Stimulated activated CD8-positive, alpha-beta memory T cell treated with anti-CD3 and anti-CD28 coated beads, Interleukin-15, amount 100 ng/mL, for 4 hours (primary cell): ENCODE measurements at regions not wholly inside any gene's neighbourhood (a gene's known extent, or its start where the extent isn't known, plus 50 kb on each side); places are given as distances from the start of the nearest gene placed in this dataset.
"Not testable (repeated sequence)": the region's sequence is repeated elsewhere in the genome, so short reads cannot be mapped to it uniquely, and the experiment has no call there.

Experiments
- DNase-seq, 2 donors: peaks; one replicate each; pipeline ENCODE4 v3.0.0-alpha.2; 2020; ENCODE audit warnings: low read depth in 2 of 2

DNA sequence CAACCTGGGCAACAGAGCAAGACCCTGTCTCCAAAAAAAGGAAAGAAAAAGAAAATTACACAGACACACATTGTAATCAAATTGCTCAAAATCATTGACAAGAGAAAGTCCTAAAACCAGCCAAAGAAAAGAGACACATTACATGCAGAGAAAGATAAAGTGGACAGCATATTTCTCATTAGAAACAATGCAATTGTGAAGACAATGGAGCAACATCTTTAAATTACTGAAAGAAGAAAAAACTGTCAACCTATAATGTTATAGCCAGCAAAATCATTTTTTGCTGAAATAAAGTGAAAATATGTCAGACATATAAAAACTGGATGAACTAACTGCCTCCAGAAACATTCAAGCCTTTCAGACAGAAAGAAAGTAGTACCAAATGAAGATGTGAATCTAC, 120.6 kb downstream of the TMEM167A start:
- no peak for DNase-seq

DNA sequence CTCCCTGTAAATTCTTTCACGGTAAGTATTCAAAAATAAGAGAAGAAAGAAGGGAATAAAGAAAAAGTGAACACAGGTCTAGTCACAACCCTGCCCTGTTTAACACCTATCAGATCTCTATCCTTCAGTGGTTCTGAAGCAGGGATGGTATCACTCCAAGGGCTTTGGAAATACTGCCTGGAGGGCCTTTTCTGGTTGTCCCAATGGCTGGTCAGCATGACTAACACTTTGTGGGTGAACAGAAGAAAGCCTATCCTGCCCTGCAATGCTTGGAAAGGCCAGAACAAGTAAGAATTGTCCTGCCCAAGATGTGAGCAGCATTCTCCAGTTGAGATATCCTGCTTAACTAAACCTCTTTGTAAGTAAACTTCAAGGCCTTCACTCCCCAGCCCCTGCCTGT, 124.9 kb downstream of the TMEM167A start:
- no peak for DNase-seq

DNA sequence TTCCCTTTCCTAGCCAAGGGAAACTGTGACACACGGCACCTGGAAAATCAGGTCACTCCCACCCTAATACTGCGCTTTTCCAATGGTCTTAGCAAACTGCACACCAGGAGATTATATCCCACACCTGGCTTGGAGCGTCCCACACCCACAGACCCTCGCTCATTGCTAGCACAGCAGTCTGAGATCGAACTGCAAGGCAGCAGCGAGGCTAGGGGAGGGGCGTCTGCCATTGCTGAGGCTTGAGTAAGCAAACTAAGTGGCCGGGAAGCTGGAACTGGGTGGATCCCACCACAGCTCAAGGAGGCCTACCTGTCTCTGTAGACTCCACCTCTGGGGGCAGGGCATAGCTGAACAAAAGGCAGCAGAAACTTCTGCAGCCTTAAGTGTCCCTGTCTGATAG, 132.9 kb downstream of the TMEM167A start:
- not testable (repeated sequence) for DNase-seq

DNA sequence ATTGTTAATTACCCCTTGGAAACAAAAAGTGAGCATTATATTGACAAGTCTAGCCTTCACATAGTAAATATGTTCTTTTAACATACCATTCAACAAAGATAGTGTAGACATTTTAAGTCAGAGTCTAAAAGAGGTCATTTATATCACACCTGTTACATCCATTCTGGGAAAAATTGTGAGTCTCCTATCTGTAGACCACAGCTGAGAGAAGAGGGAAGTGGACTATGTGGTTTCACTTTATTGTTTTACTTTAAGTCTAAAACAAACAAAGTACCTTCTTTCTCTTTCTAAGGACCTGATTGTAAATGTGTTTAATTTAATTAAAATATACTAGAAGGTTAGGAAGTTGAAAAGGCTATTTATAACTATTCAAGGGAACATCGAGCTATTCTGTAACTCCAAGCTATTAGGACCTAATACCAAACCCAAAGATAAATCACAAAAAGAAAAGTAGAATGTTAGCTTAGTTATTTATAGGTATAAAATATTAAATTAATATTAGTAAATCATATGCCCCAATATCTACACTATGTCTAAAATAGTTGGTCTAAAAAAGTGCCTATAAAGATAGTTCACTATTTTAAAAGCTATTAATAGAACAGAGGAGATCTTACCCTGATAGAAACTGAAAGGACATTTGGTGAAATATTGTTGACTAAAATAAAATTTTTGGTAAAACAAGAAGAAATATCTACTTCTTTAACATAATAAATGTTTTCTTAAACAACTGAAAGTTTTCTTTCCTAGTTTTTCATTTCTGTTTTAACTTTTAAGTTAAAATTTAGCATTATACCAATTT, 134.9 kb downstream of the TMEM167A start:
- no peak for DNase-seq

DNA sequence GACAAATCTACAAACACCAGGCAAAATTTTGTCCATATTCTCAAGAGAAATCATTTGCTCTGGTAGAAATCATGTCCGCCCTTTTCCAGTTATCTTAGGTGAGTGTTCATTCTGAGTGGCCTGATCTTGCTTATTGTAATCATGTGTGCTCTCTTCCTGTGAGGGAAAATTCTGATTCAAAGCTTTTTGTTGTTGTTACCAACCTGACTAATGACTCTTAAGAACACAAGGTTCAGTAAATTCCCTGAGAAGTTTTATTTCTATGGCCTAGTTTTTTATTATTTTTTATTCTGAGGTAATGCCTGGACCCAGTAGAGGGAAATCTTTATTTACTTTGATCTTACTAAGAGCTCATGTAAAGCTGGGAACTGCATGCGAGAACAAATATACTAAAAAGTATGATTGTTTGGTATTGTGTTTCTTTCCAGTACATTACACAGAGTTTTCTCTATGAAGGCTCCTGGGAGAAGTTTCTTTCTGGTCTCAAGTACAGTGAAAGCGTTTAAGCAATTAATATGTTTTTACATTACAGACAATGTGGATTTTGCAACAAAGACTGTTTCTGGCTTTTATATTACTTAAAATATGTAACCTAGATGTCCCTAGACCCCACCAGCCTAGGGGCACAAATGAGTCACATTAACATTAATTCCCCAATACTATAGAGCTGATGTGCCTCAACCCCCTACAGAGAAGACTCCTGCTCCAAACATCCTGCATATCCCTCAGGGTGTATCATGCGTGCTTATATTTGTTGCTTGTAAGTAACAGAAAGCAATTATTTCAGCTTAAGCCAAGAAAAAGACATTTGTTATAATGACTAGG, 138.1 kb downstream of the TMEM167A start:
- DNase-seq: no peak

DNA sequence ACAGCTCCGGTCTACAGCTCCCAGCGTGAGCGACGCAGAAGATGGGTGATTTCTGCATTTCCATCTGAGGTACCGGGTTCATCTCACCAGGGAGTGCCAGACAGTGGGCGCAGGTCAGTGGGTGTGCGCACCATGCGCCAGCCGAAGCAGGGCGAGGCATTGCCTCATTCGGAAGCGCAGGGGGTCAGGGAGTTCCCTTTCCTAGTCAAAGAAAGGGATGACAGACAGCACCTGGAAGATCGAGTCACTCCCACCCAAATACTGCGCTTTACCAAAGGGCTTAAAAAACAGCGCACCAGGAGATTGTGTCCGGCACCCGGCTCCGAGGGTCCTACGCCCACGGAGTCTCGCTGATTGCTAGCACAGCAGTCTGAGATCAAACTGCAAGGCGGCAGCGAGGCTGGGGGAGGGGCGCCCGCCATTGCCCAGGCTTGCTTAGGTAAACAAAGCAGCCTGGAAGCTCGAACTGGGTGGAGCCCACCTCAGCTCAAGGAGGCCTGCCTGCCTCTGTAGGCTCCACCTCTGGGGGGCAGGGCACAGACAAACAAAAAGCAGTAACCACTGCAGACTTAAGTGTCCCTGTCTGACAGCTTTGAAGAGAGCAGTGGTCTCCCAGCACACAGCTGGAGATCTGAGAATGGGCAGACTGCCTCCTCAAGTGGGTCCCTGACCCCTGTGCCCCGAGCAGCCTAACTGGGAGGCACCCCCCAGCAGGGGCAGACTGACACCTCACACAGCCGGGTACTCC, 144.5 kb downstream of the TMEM167A start:
- DNase-seq: not testable (repeated sequence)

DNA sequence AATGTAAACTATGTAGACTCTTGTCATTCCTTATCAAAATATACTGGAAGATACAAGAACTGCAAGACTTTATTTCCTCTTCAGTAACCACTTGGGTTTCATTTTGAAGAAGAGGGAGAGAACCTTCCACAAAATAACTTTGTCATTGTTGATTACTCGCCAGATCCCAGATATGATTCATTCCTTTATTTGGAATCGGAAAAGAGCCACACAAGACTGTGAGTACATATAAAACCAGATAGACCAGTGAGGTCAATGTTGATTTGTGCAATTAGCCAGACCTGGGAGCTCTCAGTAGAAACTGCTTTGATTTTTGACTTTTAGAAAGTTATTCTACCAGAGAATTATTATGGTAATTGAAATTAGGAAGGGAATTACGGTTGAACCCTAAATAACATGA, 146.1 kb downstream of the TMEM167A start:
- DNase-seq: no peak

DNA sequence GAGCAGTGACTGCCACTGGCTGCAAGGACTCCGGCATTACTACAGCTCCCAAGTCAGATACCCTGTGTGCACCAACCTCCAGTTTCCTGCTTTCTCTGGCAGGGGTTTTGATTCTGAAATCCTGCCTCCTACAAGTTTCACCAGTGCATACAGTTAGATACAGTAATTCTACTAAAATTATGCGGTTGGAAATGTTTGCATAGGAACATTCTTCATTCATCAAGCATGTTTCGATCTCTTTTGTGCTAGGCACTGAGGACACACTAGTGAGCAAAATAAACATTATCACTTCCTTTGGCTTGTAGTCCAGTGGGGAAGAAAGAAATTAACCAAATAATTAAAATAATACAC, 152.2 kb downstream of the TMEM167A start:
- no peak for DNase-seq

DNA sequence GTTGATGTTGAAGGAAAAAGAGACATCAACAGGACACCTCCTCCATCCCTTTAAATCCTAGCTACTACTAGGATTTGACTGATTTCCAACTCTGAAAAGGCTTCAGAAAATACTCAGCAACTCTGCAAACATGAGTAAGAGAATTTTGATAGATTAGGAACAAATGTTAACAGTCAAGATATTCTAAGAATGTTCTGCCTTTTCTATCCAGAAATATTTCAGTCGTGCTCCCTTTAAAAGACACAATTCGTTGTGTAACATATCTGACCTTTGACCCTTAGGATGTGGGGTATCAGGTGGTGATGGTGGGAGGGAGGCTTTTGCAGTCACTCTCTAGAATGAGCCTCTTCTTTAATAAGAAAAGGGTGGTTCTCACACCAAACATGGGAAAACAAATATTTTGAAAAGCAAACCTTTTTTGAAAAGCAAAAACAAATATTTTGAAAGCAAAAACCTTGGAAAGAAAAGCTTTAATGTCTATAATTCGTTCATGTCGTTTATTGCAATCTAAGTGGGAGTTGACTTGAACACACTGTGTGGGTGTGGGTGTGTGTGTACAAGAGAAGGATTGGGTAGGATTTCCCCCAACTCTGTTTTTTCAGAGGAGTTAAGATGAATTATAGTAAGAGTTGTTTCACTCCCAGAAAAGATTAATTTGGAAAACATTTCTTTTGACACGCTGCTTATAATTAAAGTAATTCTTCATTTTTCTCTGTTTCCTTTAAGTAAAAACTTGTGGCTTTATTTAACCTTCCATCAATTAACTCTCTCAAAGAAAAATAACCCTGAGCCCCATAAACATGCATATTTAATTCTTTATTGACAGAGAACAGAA, 152.8 kb downstream of the TMEM167A start:
- DNase-seq: no peak

DNA sequence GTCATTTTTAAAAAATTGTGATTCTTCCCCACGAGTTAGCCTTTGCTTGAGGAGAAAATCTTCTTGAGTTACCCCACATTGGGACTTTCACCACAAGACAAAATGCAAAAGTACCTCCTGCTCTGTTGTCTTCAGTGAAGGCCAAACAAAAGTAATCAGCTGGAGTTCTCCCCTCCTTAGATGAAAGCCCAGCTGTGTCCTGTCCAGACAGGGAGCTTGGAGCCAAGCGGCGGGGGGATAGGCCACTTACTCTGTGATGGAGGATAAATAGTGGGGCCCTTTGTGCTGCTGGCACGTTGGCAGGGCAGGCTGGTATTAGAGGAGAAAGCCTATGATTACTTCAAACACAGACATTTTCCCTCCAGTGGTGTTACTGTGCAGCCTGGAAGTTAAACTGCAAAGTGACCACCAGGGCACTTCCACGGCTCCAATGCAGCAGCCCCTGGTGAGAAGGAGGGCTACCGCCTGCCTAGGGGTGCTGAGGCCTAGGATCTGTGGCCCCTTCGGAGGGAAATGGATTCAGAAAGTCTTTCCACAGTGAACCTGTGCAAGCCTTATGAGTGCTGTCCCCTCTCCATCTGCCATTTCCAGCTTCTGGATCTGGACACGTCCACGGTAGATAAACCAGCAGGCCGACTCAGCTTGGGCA, 155.0 kb downstream of the TMEM167A start:
- no peak for DNase-seq

DNA sequence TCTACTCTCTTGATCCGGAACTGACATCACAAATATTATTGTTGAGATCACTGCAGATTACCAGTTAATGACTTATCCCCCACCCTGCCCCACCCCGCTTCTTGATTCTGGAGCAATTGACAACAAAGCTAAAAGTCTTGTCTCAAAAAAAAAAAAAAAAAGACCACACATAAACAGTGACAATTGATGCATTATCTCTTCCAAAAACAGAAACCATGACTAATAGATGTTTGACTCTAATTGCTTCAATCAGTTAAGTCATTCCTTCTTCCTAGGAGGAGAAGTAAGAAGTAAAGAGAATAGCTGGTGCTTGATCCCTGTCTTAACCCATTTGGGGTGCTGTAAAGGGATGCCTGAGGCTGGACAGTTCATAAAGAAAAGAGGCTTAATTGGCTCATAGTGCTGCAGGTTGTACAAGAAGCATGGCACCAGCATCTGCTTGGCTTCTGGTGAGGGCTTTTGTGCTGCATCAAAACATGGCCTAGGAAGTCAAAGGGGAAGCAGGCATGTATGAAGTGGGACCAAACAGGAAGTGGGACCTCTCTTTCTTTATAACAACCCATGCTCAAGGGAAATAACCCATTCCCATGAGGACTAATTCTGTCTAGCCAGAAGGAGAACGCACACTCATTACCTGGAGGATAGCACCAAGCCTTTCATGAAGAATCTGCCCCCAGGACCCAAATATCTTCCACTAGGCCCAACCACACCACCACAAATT, 158.7 kb downstream of the TMEM167A start:
- DNase-seq: no peak

DNA sequence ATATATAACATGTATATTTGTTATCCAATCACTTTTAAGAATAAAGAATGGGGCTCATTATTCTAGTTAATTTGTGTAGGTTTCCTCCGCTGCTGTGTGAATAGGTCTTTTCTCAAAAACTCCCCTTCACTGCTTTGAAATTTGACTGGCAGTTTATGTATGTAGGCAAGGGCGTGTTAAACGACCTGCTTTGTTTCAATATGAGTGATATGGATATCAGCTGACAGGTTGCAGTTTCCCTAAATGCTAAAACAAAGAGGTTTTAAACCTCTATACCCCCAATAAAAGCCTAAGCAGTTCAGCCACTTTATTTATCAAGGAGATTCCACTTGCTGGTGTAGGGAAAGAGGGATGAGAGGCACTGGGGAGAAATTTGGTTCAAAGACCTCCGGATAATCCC, 159.6 kb downstream of the TMEM167A start:
- no peak for DNase-seq

DNA sequence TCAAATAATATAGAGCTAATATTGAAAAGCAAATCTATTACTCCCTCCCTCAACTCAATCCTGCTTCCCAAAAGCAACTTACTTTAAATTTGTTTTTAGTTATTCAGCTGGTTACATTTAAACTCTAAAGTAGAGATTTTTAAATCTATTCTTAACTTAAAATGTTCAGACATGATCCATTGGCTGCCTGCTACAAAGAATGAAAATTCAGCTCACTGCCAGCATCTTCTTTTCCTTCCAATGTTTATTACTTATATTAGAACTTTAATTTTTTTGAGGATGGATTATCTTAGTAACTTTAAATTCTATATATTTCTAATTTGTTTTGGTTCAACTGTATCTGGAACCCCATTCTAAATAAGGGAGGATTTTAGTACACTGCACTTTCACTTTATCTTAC, 163.2 kb downstream of the TMEM167A start:
- no peak for DNase-seq

DNA sequence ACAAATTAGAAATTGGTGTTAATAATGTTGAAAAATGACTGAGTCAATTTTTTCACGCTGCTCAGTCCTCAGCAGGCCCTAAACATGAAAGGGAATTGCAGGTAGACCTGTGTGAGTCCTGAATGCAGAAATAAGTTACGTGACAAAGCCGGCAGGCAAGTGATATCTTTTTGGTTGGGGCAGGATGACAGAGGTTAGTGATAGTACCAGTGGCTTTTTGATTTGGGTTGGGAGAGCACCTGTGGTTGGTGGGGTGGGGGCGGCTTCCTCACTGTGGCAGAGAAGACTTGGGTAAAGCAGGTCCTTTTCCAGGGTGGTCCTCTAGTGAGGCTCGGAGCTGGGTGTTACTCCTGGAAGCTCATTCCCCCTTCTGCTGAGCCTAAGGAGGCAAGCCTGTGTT, 164.7 kb downstream of the TMEM167A start:
- DNase-seq: no peak

DNA sequence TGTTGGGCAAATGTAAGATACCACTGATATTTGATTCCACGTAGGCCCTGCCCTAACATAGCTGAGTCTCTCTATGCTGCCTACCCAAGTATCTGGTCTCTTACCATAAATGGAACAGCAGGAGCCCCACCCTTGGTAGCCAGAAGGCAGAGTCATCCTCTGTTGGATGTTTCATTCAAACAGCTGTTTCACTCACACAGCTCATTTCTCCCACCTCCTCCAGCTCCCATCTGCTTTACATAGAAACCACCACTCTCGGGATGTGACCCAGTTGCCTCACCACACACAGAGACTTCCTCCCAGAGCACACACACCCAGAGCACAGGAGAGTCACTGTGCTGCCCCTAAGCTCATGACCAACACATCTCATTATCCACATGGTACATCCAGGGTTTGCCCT, 165.3 kb downstream of the TMEM167A start:
- no peak for DNase-seq

DNA sequence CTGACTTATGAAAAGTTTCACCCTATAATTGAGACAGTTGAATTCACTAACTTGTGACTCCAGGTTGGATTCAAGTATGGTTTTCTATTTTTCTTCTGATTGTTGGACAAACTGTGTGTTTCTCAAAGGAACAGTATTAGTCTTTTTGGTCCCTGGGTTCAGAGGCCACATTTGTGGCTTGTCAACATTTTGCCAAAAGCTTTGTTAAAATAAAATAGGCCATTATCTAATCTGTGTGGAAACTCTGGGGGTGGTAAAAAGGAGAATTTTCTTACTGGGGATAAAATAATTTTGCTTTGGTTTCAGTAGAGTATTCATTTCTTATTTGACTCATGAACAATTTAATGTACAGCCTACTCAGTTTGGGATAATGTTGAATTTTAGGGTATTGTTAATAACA, 166.3 kb downstream of the TMEM167A start:
- no peak for DNase-seq

DNA sequence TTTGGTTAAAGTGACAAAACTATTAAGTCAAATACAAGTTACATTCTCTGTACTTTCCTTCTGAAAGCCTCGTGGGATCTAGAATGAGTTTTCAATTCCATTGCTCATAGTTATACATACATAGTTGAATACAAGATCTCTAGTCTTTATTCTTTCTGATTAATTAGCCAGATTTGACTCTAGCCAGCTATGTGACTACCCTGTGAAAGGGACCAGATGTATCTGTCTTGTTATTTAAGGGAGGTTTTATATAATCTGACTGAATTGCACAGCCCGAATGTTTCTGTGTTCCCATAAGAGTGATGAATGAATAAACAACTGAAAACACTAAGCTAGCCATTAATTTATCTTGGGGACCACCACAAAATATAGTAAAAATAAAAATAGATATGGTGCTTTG, 166.7 kb downstream of the TMEM167A start:
- no peak for DNase-seq

DNA sequence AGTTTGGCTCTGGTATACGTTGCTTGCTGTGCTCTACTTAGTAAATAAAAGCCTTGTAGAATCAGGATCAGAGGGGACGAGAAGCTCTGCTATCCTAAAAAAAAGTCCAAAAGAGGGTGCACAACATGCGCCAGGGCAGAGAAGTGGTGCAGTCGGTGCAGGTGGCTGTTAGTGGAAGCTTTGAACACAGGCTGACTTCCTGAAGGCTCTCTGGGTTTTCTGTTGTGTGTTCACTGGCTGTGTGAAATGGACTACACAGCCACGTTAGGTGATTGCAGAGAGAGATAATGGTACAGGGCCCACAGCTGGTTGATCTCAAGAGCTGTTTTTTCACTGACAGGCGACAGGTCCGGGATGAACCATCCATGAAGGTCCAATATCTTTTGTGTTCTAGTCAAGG, 167.4 kb downstream of the TMEM167A start:
- DNase-seq: no peak

DNA sequence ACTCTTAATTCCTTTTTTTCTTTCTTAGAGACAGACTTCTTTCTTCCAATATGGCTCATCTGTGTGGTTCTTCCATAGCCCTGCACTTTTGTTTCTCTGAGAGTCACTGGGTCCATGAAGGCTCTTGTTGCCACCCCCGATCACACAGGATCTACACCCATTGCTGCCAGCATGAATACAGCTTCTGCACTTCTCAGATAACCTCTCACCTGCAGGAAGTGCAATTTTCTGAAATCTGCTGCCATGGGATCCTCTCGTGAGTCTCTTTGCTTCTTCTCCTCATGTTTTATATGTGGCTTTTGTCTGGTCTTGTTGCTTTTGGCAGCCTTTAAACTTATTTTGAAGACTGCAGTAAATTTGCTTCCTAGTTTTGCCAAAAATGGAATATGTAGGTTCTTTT, 171.2 kb downstream of the TMEM167A start:
- no peak for DNase-seq

DNA sequence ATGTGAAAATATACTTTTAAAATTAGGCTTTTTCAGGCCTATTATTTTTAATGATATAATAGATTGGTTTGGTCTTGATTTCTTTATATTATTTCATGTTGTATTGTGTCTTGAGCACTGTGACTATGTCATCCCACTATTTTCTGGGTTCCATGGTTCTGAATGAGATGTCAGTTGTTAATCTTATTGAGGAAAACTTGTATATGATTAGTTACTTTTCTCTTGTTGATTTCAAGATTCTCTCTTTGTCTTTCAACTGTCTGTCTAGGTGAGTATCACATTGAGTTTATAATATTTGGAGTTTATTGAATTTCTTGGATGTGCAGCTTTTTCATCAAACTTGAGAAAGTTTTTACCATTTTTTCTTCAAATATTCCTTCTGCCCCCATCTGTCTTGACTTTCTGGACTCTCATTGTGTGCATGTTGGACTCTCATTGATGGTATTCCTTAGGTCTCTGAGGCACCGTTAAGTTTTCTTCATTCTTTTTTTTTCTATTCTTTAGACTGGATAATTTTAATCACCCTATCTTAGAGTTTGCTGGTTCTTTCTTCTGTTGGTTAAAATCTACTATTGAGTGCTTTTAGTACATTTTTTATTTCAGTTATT, 175.8 kb downstream of the TMEM167A start:
- no peak for DNase-seq
